Upper lobe of right lung (tissue), 1 donor: ENCODE measurements at regions not wholly inside any gene's neighbourhood (a gene's known extent, or its start where the extent isn't known, plus 50 kb on each side); places are given as distances from the start of the nearest gene placed in this dataset.

ENCODE experiments used
- ATAC-seq: fragments of 200-7000 bp; cut with Tn5 transposase; one replicate; pipeline ENCODE4 v1.9.1; 2020; ENCODE audit warnings: mild to moderate bottlenecking, moderate library complexity
- DNase-seq: peaks from one replicate; pipeline ENCODE4 v3.0.0-alpha.2; 2020
- H3K27ac ChIP-seq: fragments of 200-600 bp; one replicate; pipeline ENCODE4 v1.8.0; 2022
- H3K27me3 ChIP-seq: fragments of 200-600 bp; one replicate; pipeline ENCODE4 v1.8.0; 2022; ENCODE audit warnings: mild to moderate bottlenecking
- H3K36me3 ChIP-seq: fragments of 200-600 bp; one replicate; pipeline ENCODE4 v1.8.0; 2022
- H3K4me1 ChIP-seq: fragments of 200-600 bp; one replicate; pipeline ENCODE4 v1.8.0; 2022
- H3K4me3 ChIP-seq: fragments of 200-600 bp; one replicate; pipeline ENCODE4 v1.8.0; 2022; ENCODE audit warnings: mild to moderate bottlenecking
- H3K9me3 ChIP-seq: fragments of 200-600 bp; one replicate; pipeline ENCODE4 v1.8.0; 2022
- intact Hi-C: fragments of 100-400 bp; cut with DNase I; formaldehyde crosslinking; loops from one replicate; pipeline ENCODE4 v1.11.0; 2022
- TF ChIP-seq, protein P1 (sequence below): fragments of 200-600 bp; IDR thresholded peaks from one replicate; pipeline ENCODE4 v1.8.0; 2022; ENCODE audit warnings: antibody characterized with exemption
- donor health status: DM: no; HTN: yes; CAD: no; lungs with severe emphysema.

DNA sequence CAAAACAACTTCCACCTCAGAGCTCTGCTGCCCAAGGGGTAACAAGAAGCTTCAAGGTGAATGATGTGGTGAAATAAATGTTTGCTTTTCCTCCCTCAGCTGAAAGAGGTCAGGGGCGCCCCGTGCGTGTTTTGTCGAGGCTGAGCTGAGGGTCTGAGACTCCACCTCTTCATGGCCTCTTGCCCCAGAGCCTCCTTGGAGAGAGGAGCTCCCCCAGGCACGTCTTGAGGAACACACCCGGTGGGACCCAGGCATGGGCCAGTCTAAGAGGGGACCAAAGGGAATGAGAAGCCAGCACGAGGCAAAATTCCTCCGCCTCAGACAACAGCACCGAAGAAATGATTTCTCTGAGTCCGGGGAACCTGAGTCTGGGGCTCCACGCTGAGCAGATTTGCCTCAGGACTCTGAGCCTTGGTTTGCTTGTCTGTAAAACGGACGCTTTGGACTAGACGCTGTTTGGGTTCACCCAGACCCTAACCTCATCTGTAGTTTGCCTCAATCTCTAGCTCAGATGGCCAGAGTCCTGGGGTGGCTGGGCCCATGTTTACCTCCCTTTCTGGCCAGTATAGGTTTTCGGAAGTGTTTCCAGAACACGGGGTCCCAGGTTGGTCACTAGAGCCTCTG is 56.4 kb upstream of the ODC1 start:
- TF ChIP-seq, protein P1, sequence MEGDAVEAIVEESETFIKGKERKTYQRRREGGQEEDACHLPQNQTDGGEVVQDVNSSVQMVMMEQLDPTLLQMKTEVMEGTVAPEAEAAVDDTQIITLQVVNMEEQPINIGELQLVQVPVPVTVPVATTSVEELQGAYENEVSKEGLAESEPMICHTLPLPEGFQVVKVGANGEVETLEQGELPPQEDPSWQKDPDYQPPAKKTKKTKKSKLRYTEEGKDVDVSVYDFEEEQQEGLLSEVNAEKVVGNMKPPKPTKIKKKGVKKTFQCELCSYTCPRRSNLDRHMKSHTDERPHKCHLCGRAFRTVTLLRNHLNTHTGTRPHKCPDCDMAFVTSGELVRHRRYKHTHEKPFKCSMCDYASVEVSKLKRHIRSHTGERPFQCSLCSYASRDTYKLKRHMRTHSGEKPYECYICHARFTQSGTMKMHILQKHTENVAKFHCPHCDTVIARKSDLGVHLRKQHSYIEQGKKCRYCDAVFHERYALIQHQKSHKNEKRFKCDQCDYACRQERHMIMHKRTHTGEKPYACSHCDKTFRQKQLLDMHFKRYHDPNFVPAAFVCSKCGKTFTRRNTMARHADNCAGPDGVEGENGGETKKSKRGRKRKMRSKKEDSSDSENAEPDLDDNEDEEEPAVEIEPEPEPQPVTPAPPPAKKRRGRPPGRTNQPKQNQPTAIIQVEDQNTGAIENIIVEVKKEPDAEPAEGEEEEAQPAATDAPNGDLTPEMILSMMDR, result no peak
- DNase-seq (no peak), ATAC-seq (no peak)
- no peaks in the 10 kb centered on the region for H3K9me3 ChIP-seq
- H3K4me1 ChIP-seq, result peaks cover 6% of the 10 kb centered on the region
- H3K27ac ChIP-seq, result no peak overlapping the region
- no peak overlapping the region for H3K4me3 ChIP-seq
- intact Hi-C loops, result no loop called here
- no peaks in the 10 kb centered on the region for H3K36me3 ChIP-seq
- H3K27me3 ChIP-seq, result no peaks in the 10 kb centered on the region

DNA sequence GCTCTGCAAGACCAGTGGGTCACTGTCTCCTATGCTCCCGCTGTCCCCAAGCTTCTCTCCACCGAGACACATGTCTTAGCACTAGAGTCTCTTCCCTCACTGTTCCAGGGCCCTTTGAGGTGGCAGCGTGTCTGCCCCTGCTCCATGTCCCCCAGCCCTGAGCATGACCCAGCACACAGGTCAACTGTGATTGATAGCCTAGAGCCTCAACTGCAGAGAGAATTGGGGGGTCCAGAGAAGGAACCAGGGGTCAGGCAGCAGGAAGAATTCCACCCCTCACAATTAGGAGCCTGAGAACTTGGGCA is 54.6 kb upstream of the ODC1 start:
- TF ChIP-seq, protein P1, result no peak
- H3K4me3 ChIP-seq, result no peak overlapping the region
- no peaks in the 10 kb centered on the region for H3K27me3 ChIP-seq
- H3K4me1 ChIP-seq, result peaks cover 8% of the 10 kb centered on the region
- no peaks in the 10 kb centered on the region for H3K9me3 ChIP-seq
- intact Hi-C loops, result no loop called here
- H3K27ac ChIP-seq, result no peak overlapping the region
- no peaks in the 10 kb centered on the region for H3K36me3 ChIP-seq
- DNase-seq, result no peak
- no peak for ATAC-seq

DNA sequence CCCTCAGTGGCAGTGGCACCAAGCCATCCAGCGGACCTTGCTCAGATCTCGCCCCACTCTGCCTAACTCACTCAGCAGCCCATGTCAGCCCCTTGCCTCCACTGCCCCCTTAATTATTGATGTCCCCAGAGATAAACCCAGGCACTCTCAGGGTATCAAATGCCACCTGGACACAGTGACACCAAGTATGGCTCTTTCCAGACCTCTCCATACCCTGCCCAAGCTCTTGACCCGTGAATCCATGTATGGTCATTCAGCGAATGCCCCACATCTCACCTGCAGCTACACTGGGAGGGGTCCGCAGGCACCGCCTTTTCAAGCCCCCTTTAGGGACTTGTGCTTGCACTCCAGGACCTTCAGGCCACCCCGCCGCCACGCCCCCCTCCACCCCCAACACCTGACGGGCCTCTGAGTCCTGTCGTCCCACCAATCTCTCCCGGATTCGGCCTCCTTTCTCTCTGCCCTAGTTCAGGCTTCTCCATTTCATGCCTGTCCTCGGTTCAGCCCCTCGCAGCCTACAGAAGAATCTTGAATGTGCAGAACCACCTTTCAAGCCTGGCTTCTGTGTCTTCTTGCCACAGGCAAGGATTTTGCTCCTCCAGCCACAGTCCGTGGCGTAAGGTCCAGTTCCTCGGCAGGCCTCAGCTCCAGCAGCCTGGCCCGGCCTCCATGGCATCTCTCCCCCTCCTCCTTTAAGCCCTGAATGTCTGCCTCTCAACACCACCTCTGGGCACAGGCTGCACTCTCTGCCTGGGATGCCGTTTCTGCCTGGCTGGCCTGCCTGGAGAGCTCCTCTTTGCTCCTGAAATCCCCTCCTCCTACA is 54.1 kb upstream of the ODC1 start:
- ATAC-seq, result no peak
- H3K4me1 ChIP-seq, result peaks cover 8% of the 10 kb centered on the region
- intact Hi-C loops, result no loop called here

DNA sequence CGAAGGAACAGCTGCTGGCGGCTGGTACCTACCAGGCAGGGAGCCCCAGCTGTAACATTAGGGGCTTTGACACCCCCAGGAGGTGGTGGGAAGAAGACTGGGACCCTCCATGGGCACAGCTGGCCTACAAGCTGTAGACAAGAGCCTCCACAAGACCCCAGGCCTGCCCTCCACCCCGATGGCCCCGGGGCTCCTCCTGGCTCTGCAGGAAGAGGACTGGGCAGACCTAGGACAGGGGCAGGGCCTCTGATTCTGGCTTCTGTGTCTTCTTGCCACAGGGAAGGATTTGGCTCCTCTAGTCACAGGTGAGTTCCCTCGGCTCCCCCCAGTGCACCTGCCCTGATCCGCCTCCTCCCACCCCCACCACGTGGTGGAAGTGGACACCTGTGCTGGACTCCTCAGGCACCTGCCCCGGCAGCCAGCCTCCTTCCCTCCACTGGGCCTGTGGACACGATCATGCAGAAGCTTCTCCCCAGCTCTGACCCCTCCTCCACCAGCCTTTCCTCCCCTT is 53.4 kb upstream of the ODC1 start:
- TF ChIP-seq, protein P1, result no peak
- H3K27ac ChIP-seq, result no peak overlapping the region
- DNase-seq (no peak), ATAC-seq (no peak)
- H3K4me3 ChIP-seq, result no peak overlapping the region
- no peaks in the 10 kb centered on the region for H3K27me3 ChIP-seq
- peaks cover 8% of the 10 kb centered on the region for H3K4me1 ChIP-seq
- no peaks in the 10 kb centered on the region for H3K9me3 ChIP-seq
- intact Hi-C loops, result no loop called here
- no peaks in the 10 kb centered on the region for H3K36me3 ChIP-seq

More for the DNA sequence above, 54.1 kb upstream of the ODC1 start:
- H3K27me3 ChIP-seq, result no peaks in the 10 kb centered on the region
- H3K27ac ChIP-seq, result no peak overlapping the region
- no peaks in the 10 kb centered on the region for H3K36me3 ChIP-seq
- H3K9me3 ChIP-seq, result no peaks in the 10 kb centered on the region
- TF ChIP-seq, protein P1, result no peak
- DNase-seq, result no peak
- H3K4me3 ChIP-seq, result no peak overlapping the region

DNA sequence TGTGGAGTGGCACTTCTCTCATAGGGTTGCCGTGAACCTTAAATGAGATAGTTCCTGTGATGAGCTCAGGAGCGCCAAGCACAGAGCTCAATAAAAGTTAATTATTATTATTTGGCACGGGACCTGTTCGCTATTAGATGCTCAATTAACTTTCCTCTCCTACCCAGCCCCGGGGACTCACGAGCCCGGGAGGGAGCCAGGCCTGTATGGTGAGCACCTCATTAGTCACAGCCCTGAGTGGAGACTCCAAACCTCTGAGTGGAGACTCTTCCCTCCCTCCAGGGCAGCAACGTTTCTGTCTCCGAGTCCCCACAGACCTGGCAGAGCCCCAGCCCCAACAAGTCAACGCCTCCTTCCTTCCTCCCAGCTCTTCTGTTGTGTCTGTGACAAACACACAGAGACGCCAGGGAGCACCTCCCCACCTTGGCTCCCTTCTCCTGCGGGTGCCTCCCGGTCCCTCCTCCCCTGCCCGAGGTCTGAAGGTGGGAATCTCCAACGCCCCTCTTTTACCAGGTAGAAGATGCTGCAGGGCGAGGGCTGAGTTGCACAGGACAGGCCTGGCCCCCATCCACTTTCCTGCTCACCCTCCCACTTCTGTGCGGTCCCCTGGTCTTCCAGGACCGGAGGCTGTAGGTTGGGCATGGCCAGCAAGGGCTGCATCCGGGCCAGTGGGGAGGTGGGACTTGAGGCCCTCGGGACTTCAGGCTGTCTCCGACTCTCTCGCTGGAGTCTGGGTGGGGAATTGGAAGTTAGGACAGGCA is 52.7 kb upstream of the ODC1 start:
- H3K9me3 ChIP-seq, result no peaks in the 10 kb centered on the region
- H3K4me3 ChIP-seq, result no peak overlapping the region
- H3K36me3 ChIP-seq, result no peaks in the 10 kb centered on the region
- intact Hi-C loops, result no loop called here
- ATAC-seq (no peak), DNase-seq (no peak)
- TF ChIP-seq, protein P1, result no peak
- H3K27ac ChIP-seq, result no peak overlapping the region
- no peaks in the 10 kb centered on the region for H3K27me3 ChIP-seq
- H3K4me1 ChIP-seq, result peaks cover 8% of the 10 kb centered on the region
